Ecto neural progenitor cell (in vitro differentiated cells): ENCODE measurements at regions not wholly inside any gene's neighbourhood (a gene's known extent, or its start where the extent isn't known, plus 50 kb on each side); places are given as distances from the start of the nearest gene placed in this dataset.
A peak's percentile ranks its signal among the peaks of the same experiment; 100 is the strongest.
"Not testable (repeated sequence)": the region's sequence is repeated elsewhere in the genome, so short reads cannot be mapped to it uniquely, and the experiment has no call there.

Source experiments
- DNase-seq: peaks from one replicate; pipeline ENCODE4 v3.0.0-alpha.2; 2018; ENCODE audit warnings: low spot score

DNA sequence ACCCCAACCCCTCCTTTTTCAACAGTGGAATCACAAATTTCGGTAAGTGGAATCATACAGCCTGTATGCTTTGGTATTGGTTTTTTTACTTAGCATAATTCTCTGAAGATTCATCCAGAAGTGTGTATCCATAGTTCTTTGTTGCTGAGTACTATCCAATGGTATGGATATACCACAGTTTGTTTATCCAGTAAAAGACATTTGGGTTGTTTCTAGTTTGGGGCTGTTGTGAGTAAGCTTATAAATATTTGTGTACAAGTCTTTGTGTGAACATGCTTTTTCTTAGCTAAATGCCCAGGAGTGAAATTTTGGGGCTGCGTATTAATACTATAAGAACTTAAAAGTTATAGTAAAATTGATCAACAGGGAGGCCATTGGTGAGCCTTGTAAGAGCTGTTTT lies 57.5 kb upstream of the GC start:
- no peak for DNase-seq

DNA sequence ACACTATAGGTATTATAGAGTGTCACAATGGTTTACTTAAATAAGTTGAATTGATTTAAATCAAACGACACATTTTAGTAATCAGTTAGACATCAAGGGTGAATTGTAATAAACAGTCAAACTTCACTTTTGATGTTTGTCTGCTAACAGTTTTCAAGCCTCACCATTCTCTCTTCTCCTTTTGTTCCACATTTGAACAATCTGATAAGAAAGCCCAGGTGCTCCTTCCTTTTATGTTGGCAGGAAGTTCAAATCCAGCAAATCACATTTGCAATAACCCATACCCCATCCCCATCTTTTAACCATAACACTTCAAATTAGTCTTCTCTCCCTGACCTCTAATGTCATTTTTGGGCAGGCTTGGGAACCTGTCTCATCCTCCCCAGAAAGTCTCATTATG lies 63.4 kb upstream of the GC start:
- DNase-seq, result no peak

DNA sequence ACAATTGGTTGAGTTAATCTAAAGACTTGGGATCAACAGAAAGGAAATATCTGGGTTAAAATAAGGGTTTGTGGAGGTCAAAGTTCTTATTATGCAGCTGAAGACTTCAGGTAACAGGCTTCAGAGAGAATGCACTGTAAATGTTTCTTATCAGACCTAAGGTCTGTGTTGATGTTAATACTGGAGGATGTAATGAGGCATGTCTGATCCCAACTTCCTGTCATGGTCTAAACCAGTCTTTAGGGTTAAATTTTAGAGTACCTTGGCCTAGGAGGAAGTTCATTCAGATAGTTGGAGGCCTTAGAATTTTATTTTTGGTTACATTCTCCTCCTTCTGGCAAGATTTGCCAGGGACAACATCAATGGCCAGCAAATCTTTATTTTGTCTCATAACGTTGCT lies 72.1 kb upstream of the GC start:
- no peak for DNase-seq

DNA sequence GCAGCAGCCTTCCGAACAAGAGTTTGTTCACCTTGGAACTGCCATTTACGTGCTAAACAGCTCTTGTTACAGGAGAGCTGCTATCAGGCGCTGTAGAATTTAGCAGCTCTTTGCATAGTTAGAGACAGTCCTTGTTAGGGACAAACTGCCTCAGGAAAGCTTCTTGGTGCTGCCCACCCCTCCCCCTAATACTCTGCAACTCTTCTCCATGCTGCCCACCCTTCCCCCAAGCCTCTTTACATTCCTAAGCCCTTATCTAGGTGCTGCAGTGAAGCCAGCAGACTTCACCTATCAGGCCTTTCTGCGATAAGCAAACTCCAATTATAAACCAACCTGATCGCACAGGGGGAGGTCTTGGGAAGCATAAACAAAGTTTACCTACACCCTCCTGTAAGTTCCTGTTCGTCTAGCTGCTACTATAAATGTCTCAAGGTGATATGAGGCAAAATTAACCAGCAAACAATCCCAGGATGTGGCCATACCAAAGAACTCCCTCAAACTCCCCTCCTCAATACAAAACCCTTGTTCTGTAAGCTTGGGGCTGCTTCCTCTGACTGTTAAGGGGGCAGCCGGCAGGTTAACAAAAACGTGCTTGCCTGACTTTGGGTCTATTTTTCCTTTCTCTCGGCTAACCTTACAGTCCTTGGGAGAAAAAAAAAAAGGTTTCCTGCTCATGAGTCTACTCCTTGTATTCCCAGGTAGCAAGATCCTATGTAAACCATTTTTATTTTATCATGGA lies 74.0 kb upstream of the GC start:
- peak; percentile 51 for DNase-seq

DNA sequence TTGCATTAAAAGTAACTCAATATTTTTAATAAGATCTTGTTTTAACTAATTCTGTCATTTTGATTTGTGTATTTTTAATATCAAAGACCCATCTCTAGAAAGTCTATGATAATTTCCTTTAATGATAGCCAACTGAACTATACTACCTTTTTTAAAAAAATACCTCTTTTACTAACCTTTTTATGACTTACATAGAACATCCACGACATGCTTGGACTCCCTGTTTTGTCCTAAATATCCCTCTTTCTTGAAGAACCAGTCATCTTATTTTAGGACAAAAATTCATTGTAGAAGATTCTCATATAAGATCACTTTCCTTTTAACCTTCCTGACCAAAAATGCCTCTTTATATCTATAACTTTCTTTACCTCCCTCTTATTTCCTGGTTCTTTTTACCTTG lies 76.8 kb upstream of the GC start:
- no peak for DNase-seq

DNA sequence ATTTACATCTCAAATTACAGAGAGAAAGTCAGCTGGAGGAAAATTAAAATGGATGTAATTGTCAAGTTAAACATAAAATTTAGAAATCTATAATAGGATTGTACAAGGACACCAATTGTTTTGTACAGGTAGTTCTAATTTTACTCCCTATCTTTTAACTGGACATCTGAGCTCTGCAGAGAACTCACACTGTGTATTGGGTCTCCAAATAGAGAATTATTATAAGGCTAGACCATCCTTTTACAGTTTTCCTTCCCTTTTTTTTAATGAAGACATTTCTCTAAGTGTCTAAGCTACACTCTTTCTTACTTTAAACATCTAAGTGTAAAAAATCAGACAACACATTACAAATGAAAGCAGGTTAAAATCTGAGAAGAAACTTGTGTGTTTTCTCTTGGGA lies 78.4 kb upstream of the GC start:
- no peak for DNase-seq

DNA sequence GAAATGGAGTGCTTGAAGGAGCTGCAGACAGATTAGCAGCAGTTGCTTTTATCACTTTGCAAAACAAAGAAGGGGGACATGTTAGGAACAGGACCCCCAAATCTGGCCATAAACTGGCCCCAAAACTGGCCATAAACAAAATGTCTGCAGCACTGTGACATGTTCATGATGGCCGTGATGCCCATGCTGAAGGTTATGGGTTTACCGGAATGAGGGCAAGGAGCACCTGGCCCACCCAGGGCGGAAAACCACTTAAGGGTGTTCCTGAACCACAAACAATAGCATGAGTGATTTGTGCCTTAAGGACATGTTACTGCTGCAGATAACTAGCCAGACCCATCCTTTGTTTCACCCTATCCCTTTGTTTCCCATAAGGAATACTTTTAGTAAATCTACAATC lies 79.6 kb upstream of the GC start:
- DNase-seq, result no peak

DNA sequence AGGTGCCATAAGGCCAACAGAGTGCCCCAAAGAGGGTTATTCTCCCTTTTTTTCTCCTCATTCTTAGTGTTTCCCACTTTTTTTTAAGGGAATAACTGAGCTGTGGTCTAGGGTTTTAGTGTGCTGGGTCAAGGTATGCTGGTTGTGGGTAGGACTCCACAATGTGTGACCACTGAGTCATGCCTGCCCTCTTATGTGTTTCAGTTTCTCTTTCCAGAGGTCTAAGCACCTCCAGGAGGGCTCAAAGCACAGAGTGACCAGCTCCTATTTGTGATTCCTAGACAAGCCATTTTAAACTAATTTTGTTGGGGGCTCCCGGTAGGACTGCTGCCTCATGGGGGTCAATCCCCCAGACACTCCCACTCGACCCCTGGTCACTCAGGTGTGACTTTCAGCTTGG lies 80.5 kb upstream of the GC start:
- DNase-seq, result no peak

DNA sequence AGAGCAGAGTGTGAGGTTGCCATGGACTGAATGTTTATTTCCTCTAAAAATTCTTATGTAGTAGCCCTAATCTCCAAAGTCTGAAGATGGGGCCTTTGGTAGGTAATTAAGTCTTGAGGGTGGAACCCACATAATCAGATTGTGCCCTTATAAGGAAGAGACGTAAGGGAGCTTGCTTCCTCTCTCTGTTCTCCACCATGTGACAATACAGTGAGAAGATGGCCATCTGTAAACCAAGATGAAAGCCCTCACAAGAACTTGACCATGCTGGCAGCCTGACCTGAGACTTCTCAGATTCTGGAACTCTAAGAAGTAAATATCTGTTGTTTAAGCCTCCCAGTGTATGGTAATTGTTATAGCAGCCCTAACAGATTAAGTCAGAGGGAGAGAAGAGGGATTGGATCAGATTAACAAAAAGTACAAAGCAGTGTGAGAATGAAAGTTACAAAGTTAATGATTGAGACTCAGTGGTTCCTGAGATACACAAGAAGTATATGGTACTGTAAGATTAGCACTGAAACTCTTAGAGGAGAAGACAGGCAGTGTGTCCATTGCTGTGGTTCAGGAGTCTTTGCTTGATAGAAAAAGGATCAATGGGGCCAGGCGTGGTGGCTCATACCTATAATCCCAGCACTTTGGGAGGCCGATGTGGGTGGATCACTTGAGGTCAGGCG lies 82.5 kb upstream of the GC start:
- DNase-seq, result no peak

DNA sequence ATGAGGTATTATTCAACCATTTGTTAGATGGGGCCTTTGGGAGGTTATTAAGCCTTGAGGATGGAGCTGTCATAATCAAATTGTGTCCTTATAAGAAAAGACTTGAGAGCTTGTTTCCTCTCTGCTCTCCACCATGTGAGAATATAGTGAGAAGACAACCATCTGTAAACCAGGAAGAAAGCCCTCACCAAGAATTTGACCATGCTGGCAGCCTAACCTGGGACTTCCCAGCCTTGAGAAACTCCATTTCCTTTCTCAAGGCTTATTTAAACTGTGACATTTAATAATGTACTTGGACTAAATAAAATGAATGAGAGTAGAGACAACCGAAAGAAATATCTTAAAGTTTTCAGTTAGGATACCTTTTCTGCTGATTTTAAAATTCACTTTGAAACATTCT lies 83.7 kb upstream of the GC start:
- DNase-seq, result no peak

DNA sequence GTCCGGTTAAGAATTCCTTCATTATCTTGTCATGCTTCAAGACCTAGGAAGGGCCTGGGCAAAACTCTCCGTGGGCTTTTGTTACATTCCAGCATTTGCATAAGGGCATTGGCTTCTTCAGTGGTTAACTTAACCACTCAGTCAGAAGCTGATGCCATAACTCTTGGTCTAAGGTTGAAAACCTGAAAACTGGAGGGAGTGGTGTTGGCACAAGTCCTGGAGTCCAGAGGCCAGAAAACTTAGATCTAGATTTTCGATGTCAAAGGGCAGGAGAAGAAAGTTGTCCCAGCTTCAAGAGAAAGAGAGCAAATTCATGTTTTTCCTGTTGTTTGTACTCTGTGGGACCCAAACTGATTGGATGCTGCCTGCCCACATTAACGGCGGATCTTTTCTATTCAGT lies 86.6 kb upstream of the GC start:
- no peak for DNase-seq

DNA sequence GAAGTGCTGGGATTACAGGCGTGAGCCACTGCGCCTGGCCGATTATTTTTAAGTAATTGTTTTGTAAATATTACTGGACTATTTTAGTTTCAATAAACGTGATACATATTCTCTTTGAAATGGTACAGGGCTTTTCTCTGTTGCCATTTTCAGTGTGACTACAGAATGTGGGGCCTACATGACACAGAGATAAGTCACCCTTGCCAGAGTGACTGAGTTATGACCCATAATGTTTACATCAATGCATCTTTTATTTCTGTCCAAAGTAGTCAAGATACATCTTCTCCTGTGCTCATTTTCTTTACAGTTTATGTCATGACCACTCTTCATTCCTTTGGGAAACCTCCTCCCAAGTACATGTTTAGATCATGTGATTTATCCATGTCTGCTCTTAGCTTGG lies 88.3 kb upstream of the GC start:
- DNase-seq, result no peak

DNA sequence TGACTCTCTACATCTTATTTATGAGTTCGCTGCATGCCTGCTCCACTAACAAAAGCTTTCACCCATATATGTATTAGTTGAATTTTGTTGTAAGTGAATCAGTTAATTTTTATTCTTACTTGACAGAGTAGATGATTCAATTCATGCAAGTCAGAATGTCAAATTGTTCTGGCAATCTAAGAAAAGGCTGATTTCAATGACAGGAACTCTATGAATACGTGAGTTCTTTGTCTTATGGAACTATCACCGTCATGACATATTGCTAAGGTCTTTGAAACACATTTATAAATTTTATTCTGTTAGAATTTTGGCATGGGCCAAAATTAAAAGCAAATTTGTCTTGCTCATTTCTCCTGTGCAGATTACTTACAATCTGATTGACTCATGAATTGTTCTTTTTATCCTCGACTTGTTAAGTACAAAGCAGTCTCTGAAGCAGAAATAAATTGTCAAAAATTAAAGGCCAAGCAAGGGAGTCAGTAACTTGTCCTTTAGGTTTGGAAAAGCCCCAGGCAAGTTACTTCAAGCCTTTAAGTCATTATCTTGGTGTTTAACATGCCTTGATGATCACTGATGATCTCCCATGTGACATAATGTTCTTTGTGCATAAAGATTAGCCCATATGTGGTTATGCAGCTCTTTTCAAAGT lies 89.0 kb upstream of the GC start:
- DNase-seq, result no peak

DNA sequence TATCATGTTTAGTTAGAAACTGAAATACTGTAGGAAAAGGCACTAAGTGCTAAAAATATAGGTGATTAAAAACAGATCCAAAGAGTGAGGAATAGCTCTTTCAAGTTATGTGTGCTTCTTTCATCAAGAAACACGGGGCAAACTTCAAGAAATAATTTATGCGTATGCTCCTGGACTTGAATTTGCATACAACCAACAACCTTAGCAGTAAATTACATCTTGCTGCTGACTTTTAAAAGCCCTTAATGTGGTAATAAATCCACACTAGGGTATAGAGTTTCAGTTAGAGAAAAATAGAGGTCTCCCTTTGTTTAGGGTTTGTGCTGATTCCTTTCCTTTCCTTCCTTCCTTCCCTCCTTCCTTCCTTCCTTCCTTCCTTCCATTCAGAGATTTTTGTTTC lies 94.5 kb upstream of the GC start:
- DNase-seq, result no peak

DNA sequence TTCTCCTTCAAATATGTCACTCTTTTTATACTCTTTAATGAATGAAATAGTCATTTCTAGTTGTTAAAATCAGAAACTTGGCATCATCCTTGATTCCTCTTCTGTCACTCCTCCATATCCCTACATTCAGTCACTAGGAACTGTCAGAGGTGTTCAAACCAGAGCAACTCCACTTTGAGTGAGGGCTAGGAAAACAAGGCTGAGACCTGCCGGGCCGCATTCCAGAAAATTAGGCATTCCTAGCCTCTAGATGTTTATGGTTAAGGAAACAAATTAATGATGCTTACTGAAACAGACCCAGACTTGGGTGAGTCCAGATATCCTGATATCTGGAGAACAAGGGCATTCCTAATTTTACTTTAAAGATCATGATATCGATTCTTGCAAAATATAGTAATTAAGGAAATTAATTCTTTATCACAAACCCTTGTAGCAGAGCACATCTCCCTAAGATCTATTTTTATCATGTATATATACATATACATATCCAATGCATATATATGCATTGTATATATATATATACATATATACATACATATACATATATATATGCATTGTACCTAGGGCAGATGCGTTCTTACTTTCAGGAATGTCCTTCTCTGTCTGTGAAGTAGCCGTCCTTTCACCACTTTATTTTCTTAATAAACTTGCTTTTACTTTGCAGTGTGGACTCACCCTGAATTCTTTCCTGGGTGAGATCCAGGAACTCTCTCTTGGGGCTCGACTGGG lies 98.4 kb upstream of the GC start:
- no peak for DNase-seq

DNA sequence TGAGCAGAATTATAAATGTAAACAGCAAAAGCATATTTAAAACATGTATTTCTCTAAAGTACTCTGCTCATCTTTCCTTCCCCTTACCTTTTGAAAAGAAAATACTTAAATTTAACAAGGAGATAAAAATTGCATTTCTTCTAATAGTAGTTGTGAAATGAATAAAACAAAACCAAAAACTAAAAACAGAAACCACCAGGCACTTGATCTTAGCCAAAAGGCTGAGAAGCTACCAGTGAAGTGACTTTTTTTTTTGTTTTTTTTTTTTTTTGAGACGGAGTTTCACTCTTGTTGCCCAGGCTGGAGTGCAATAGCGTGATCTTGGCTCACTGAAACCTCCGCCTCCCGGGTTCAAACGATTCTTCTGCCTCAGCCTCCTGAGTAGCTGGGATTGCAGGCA lies 116.5 kb upstream of the GC start:
- not testable (repeated sequence) for DNase-seq

DNA sequence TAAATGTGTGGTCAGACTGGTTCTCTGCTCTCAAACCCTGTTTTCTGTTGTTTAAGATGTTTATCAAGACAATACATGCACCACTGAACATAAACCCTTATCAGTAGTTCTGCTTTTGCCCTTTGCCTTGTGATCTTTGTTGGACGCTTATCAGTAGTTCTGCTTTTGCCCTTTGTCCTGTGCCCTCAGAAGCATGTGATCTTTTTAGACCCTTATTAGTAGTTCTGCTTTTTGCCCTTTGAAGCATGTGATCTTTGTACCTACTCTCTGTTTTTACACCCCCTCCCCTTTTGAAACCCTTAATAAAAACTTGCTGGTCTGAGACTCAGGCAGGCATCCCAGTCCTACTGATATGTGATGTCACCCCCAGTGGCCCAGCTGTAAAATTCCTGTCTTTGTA lies 121.7 kb upstream of the GC start:
- DNase-seq, result not testable (repeated sequence)

DNA sequence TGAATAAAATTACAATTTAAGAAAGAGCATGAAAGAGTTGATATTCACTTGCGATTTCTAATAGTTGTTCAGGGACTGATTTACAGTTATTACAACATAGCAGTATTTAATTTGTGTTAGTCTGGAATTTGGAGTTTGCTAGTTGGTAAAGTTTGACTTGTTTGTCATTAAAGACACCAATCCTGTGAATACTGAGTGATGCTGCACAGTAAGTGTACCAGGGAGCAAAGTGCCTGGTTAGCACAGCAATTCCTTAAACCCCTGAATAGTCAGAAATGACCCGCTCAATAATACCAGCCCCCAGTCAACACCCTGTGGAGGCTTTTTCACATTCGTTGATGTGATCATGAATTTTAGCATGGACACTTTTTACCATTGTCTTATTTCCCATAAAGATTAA lies 122.2 kb upstream of the GC start:
- no peak for DNase-seq

DNA sequence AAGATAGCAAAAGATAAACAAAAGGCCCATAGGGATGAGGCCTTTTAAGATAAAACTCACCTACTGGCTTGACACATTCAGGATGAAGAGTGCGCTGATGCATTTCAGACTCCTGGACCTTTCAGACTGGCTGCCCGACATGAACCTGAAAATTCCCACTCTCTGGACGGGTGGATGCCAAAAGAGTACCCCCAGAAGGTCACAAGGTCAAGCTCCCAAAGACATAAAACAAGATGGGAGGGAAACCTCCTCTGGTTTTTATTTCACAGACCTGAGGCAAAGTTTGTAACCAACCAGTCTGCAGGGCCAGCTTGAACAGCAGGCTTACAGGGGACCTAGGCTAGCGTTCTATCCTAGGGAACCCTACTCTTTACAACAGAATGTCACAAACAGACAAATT lies 123.2 kb upstream of the GC start:
- DNase-seq, result no peak

DNA sequence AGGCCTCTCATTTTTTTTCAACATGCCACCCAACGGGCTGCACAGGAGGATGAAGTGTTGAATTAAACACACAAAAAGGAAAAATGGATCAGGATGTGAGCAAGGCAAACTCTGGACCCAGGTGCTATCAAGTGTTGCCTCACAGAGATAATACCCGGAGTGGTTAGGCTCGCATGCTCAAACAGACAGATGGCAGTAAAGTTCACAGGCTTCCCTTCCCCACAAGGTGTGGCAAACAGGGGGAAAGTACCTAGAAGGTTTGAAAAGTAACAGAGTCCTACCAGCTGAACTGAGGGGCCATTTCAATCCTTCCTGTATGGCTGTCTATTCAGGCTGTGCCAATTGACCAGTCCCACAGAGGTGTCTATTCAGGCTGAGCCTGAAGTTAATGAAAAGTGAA lies 123.9 kb upstream of the GC start:
- no peak for DNase-seq

DNA sequence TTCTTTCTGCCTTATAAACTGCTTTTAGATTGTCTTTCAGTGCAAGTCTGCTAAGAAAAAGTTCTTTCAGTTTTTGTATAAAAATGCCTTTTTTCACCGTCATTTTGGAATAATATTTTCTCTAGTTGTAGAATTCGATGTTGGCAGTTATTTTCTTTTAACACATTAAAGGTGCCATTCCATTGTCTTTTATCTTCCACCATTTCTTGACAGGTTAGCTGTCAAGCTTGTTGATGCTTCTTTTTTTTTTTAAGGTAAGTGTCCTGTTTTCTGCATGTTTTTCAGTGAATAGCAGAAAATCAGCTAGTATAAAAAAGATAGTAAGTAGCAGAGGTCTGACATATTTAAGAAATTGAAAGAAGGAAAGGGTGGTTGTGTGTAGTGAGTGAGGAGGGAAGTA lies 118.5 kb upstream of the NPFFR2 start:
- DNase-seq, result no peak

DNA sequence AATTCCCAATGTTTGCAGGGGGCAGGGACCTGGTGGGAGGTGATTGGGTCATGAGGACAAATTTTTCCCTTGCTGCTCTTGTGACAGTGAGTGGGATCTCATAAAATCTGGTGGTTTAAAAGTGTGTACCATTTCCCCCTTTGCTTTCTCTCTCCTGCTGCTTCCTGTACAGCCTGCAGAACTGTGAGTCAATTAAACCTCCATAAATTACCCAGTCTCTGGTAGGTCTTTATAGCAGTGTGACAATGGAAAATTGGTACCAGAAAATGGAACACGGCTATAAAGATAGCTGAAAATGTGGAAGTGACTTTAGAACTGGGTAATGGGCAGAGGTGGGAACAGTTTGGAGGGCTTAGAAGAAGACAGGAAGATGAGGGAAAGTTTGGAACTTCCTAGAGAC lies 108.7 kb upstream of the NPFFR2 start:
- no peak for DNase-seq

DNA sequence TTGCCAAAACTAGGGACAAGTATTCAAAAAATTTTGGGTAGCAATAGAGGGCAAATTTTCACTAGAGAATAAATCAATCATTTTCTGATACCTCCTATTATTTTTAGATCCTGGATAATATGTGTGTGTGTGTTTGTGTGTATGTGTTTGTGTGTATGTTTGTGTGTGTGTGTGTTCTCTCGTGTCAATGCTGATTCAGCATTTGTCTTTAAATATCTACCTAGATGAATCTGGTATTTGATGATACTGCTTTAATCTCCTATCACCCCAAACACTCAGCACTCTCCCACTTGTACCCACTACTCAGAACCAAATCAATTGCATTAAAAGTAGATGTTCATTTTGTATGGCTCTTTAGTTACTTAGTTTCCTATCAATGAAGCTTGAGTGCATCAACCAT lies 101.3 kb upstream of the NPFFR2 start:
- DNase-seq, result no peak
